BLaER1 (cell line): ENCODE measurements at regions not wholly inside any gene's neighbourhood (a gene's known extent, or its start where the extent isn't known, plus 50 kb on each side); places are given as distances from the start of the nearest gene placed in this dataset.

ENCODE experiments used
- H3K27ac ChIP-seq: shearing (Covaris generic); formaldehyde crosslinking; 2 replicates; pipeline ENCODE4 v1.8.1; 2022
- H3K27me3 ChIP-seq: shearing (Covaris generic); formaldehyde crosslinking; 2 replicates; pipeline ENCODE4 v1.8.1; 2022
- H3K36me3 ChIP-seq: shearing (Covaris generic); formaldehyde crosslinking; 2 replicates; pipeline ENCODE4 v1.8.1; 2022
- H3K4me1 ChIP-seq: shearing (Covaris generic); formaldehyde crosslinking; 2 replicates; pipeline ENCODE4 v1.8.1; 2022
- H3K4me2 ChIP-seq: shearing (Covaris generic); formaldehyde crosslinking; 2 replicates; pipeline ENCODE4 v1.8.1; 2022
- H3K4me3 ChIP-seq: shearing (Covaris generic); formaldehyde crosslinking; 2 replicates; pipeline ENCODE4 v1.8.1; 2022
- H3K9ac ChIP-seq: shearing (Covaris generic); formaldehyde crosslinking; 2 replicates; pipeline ENCODE4 v1.8.1; 2022
- H3K9me3 ChIP-seq: shearing (Covaris generic); formaldehyde crosslinking; 2 replicates; pipeline ENCODE4 v1.8.1; 2022
- H4K20me1 ChIP-seq: shearing (Covaris generic); formaldehyde crosslinking; 2 replicates; pipeline ENCODE4 v1.8.1; 2022
- Cebpa-rat ChIP-seq: shearing (Covaris generic); IDR thresholded peaks from 2 replicates; pipeline ENCODE4 v1.8.1; 2022

GRCh38 chr10:7507887-7508726, 97.3 kb upstream of the SFMBT2 start:
- H4K20me1 ChIP-seq = no peaks in the 10 kb centered on the region
- H3K27me3 ChIP-seq = no peaks in the 10 kb centered on the region
- peak overlapping the region; percentile 77 for H3K9ac ChIP-seq
- H3K36me3 ChIP-seq = peaks cover 6% of the 10 kb centered on the region; the same call in 1 of the 2 replicates
- no peak for TF ChIP-seq Cebpa-rat
- peak overlapping the region; percentile 93 for H3K27ac ChIP-seq
- peaks cover 27% of the 10 kb centered on the region for H3K4me1 ChIP-seq
- peak overlapping the region; percentile 26; the same call in 1 of the 2 replicates for H3K4me3 ChIP-seq
- peaks cover 40% of the 10 kb centered on the region for H3K9me3 ChIP-seq
- peak overlapping the region; percentile 67 for H3K4me2 ChIP-seq

- Histone ChIP-seq H3K4me2 (no peak overlapping the region), H3K9ac (no peak overlapping the region)
These were observed 95.7 kb upstream of the SFMBT2 start for GRCh38 chr10:7506571-7506970.

GRCh38 chr10:7505196-7505595, 94.4 kb upstream of the SFMBT2 start:
- H3K27me3 ChIP-seq = no peaks in the 10 kb centered on the region
- H3K9ac ChIP-seq = no peak overlapping the region
- H3K27ac ChIP-seq = no peak overlapping the region
- no peaks in the 10 kb centered on the region for H4K20me1 ChIP-seq
- peaks cover 6% of the 10 kb centered on the region; the same call in 1 of the 2 replicates for H3K36me3 ChIP-seq
- no peak for TF ChIP-seq Cebpa-rat
- H3K9me3 ChIP-seq = peaks cover 15% of the 10 kb centered on the region
- no peak overlapping the region for H3K4me3 ChIP-seq
- H3K4me1 ChIP-seq = peaks cover 38% of the 10 kb centered on the region
- H3K4me2 ChIP-seq = no peak overlapping the region

More at GRCh38 chr10:7506571-7506970, 95.7 kb upstream of the SFMBT2 start:
- H3K4me1 ChIP-seq = peaks cover 27% of the 10 kb centered on the region
- peaks cover 6% of the 10 kb centered on the region; the same call in 1 of the 2 replicates for H3K36me3 ChIP-seq
- no peaks in the 10 kb centered on the region for H4K20me1 ChIP-seq
- H3K27ac ChIP-seq = no peak overlapping the region
- no peak overlapping the region for H3K4me3 ChIP-seq
- no peaks in the 10 kb centered on the region for H3K27me3 ChIP-seq
- no peak for TF ChIP-seq Cebpa-rat
- H3K9me3 ChIP-seq = peaks cover 28% of the 10 kb centered on the region

DNA sequence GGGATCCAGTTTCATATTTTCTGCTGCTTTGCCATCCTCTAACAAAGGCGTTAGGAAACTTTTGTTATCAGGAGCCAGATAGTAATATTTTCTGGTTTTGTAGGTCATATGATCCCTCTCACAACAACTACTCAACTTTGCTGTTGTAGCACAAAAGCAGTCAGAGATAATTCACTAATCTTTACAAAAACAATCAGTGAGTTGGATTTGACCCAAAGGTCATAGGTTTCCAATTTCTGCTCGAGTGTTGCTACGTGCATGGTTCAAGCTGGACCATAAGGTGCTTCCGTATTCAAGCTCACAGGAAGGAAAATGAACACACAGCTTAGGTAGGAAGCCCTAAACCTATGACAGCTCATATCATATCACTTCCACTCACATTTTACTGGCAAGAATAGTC, 92.4 kb upstream of the SFMBT2 start:
- Histone ChIP-seq H3K4me1 (peaks cover 28% of the 10 kb centered on the region), H4K20me1 (no peaks in the 10 kb centered on the region), H3K27me3 (no peaks in the 10 kb centered on the region), H3K4me3 (no peak overlapping the region), H3K9ac (no peak overlapping the region), H3K27ac (no peak overlapping the region), H3K36me3 (no peaks in the 10 kb centered on the region), H3K4me2 (no peak overlapping the region), H3K9me3 (no peaks in the 10 kb centered on the region)
- TF ChIP-seq Cebpa-rat = no peak

DNA sequence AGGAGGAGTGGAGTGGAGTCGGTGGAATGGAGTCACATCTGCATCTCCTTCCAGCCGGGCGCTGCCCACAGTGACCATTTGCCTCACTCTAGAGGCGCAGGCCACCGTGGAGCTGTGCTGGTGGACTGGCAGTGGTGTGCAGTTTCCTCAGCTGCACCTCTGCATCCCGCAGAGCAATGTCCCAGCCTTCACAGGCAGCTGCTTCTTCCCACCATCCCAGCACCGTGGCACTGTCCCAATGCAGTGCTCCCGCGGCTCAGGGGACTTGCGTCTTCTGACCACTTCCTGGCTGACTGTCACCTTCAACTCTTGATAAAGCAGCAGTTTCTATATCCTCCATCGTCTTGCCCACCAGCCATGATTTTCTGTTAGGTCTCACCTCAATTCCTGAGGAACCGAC, 90.3 kb upstream of the SFMBT2 start:
- Histone ChIP-seq H3K27me3 (no peaks in the 10 kb centered on the region), H4K20me1 (no peaks in the 10 kb centered on the region), H3K9me3 (0 out of 2 replicates have a peak, but pooled peaks cover under 1% of the 10 kb centered on the region), H3K36me3 (no peaks in the 10 kb centered on the region), H3K4me3 (no peak overlapping the region), H3K27ac (no peak overlapping the region), H3K4me2 (peak overlapping the region; percentile 62), H3K4me1 (peaks cover 29% of the 10 kb centered on the region), H3K9ac (no peak overlapping the region)
- no peak for TF ChIP-seq Cebpa-rat

GRCh38 chr10:7498111-7498510, 87.3 kb upstream of the SFMBT2 start:
- Histone ChIP-seq H3K4me2 (no peak overlapping the region), H3K4me3 (no peak overlapping the region), H3K27me3 (no peaks in the 10 kb centered on the region), H3K27ac (no peak overlapping the region), H3K4me1 (peaks cover 57% of the 10 kb centered on the region), H3K9ac (no peak overlapping the region), H3K36me3 (no peaks in the 10 kb centered on the region), H4K20me1 (no peaks in the 10 kb centered on the region), H3K9me3 (peaks cover 10% of the 10 kb centered on the region)
- no peak for TF ChIP-seq Cebpa-rat

DNA sequence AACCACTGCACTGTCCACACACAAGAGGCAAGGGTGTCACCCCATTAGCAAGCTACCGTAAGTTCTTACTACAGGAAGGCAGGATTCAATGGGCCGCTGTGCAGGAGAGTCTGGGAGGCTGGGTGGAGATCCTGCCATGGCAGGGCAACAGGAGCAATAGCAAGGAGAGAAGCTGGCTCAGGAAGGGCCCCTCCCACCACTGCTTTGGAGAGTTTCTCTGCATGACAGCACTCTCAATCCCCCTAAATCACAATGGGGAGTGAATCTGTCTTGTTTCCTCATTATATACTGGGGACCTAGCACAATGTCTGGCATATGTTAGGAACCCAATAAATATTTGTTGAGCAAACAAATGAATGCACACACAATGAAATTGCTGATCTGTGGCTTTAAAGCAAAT, 83.2 kb upstream of the SFMBT2 start:
- TF ChIP-seq Cebpa-rat = no peak
- H3K27ac ChIP-seq = no peak overlapping the region
- peak overlapping the region; percentile 76 for H3K4me2 ChIP-seq
- H3K4me3 ChIP-seq = no peak overlapping the region
- peaks cover 22% of the 10 kb centered on the region for H3K9me3 ChIP-seq
- H3K27me3 ChIP-seq = no peaks in the 10 kb centered on the region
- no peaks in the 10 kb centered on the region for H4K20me1 ChIP-seq
- H3K4me1 ChIP-seq = peaks cover 71% of the 10 kb centered on the region
- 0 out of 2 replicates have a peak overlapping the region, but pooled peaks have one; percentile 50 for H3K9ac ChIP-seq
- no peaks in the 10 kb centered on the region for H3K36me3 ChIP-seq

GRCh38 chr10:7492660-7493046, 81.8 kb upstream of the SFMBT2 start:
- Histone ChIP-seq H3K27me3 (no peaks in the 10 kb centered on the region), H4K20me1 (no peaks in the 10 kb centered on the region), H3K4me1 (peaks cover 81% of the 10 kb centered on the region), H3K27ac (peak overlapping the region; percentile 50), H3K9me3 (peaks cover 22% of the 10 kb centered on the region), H3K36me3 (no peaks in the 10 kb centered on the region), H3K9ac (0 out of 2 replicates have a peak overlapping the region, but pooled peaks have one; percentile 2), H3K4me2 (peak overlapping the region; percentile 76), H3K4me3 (no peak overlapping the region)
- no peak for TF ChIP-seq Cebpa-rat

DNA sequence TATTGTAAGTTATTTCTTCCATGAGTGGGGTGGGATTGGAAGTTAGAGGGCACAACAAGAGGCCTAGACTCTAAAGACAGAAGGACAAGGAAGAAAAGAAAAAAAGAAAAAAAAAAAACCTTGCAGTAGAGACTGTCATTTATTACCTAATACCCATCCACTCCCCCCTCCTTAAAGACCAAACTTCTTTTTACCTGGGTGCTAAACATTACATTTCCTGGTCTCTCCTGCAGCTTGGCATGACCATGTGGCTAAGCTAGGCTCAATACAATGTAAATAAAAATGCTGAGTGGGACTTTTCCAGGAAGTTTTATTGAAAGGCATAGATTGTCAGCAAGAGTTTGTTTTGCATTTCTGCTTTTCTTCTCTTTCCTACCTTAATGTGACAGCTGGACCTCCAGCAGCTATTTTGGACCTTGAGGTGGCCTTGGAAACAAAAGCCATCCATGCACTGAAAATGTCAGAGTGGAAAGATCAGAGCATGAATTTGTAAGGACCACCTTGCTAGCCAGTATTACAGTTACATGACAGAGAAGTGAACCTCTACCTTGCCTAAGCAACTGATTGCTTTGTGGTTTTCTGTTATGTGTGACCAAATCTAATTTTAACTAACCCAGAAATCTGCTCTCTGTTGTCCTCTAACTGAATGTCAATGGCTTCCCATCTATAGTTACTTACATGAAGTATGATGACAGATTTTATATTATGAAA, 81.3 kb upstream of the SFMBT2 start:
- 0 out of 2 replicates have a peak overlapping the region, but pooled peaks have one; percentile 2 for H3K9ac ChIP-seq
- no peak for TF ChIP-seq Cebpa-rat
- no peaks in the 10 kb centered on the region for H4K20me1 ChIP-seq
- no peaks in the 10 kb centered on the region for H3K27me3 ChIP-seq
- H3K9me3 ChIP-seq = peaks cover 22% of the 10 kb centered on the region
- H3K4me1 ChIP-seq = peaks cover 84% of the 10 kb centered on the region
- peak overlapping the region; percentile 76 for H3K4me2 ChIP-seq
- peak overlapping the region; percentile 50 for H3K27ac ChIP-seq
- no peak overlapping the region for H3K4me3 ChIP-seq
- no peaks in the 10 kb centered on the region for H3K36me3 ChIP-seq

- Histone ChIP-seq H3K27ac (peak overlapping the region; percentile 50), H3K9me3 (peaks cover 21% of the 10 kb centered on the region), H3K9ac (no peak overlapping the region), H3K36me3 (no peaks in the 10 kb centered on the region), H4K20me1 (no peaks in the 10 kb centered on the region), H3K27me3 (no peaks in the 10 kb centered on the region), H3K4me3 (no peak overlapping the region), H3K4me2 (peak overlapping the region; percentile 76), H3K4me1 (peaks cover 81% of the 10 kb centered on the region)
- TF ChIP-seq Cebpa-rat = no peak
These were observed 80.4 kb upstream of the SFMBT2 start for GRCh38 chr10:7491230-7491629.
